ENCODE measurements at regions not wholly inside any gene's neighbourhood (a gene's known extent, or its start where the extent isn't known, plus 50 kb on each side); places are given as distances from the start of the nearest gene placed in this dataset.
"Not testable (repeated sequence)": the region's sequence is repeated elsewhere in the genome, so short reads cannot be mapped to it uniquely, and the experiment has no call there.

DNA sequence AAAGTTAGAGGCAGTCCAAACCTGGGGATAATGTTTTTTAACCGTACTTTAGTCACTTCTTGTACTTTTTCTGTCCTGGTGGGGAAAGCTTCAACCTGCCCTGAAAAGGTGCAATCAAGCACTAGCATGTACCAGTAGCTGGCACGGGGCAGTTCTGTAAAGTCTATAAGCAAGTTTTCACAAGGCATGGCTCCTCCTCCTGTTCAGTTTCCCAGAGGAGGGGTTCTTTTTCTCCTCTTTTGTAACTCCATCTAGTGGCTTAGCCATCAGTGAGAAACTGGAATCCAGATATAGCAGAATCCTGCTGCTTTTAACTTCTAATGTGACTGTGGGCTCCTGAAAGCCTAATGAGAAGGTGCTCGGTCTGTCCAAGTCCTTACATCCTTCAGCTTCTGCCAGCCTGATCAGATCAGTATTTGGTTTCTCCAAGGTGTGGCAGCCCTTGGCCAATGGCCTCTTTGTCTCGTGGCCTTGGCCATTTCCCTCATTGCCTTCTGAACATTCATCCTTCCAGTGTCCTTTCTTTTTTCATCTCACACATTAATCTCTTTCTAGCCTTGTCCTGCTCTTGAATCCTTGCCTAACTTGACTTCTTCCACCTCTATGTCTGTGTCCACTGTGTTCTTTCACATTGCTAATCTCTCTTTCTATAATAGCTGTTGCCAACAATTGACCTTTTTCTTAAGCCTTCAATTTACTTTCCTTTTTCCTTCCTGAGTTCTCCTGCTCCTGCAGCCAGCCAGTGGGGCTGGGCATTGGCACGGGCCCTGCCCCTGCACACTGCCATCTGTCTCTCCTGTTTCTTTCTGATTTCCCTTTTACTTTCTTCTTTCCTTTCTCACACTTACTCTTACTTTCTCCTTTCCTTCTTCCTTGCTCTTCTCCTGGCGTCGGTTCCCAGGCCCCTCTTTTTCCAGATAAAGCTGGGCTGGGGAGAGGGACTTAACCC lies 222.0 kb upstream of the SYNCRIP start:
- no peaks in the 10 kb centered on the region for H3K4me1 ChIP-seq (ENCODE audit: control insufficient read depth in 2 of 2, insufficient read depth in 2 of 2, low read length in 2 of 2)
- Mint-ChIP-seq H3K9me3 (ENCODE audit: insufficient read depth) (no peaks in the 10 kb centered on the region), H3K27ac (no peak overlapping the region), H3K27me3 (no peaks in the 10 kb centered on the region), H3K4me3 (no peak overlapping the region), H3K4me1 (no peaks in the 10 kb centered on the region)
- no peak overlapping the region for H3K4me2 ChIP-seq (replicated peaks; ENCODE audit: low read depth, low read length, poor library complexity, severe bottlenecking)
- no peaks in the 10 kb centered on the region for H3K36me3 ChIP-seq (replicated peaks in 1 of 2; ENCODE audit: control extremely low read depth in 1 of 2, control insufficient read depth in 1 of 2, extremely low read depth in 1 of 2, insufficient read depth in 2 of 2, low read length in 1 of 2)
- DNase-seq (no peak), ATAC-seq (ENCODE audit: low read depth) (no peak)
- H3K9me3 ChIP-seq (ENCODE audit: control extremely low read depth in 1 of 3, control insufficient read depth in 2 of 3, insufficient read depth in 1 of 3, low read length in 2 of 3), result no peaks in the 10 kb centered on the region
- 69% methylated on average over 4 of the region's 7 CpGs for WGBS (ENCODE audit: insufficient coverage)
- H3K27me3 ChIP-seq (replicated peaks in 1 of 4; ENCODE audit: control extremely low read depth in 1 of 4, control insufficient read depth in 3 of 4, insufficient read depth in 4 of 4, low read length in 3 of 4), result no peaks in the 10 kb centered on the region
- intact Hi-C loops (cut with micrococcal nuclease), result no loop called here
- no peak overlapping the region for H3K27ac ChIP-seq (ENCODE audit: low read length in 2 of 2)
- POLR2A ChIA-PET, result no interaction called here
- no peak overlapping the region for H3K9ac ChIP-seq (ENCODE audit: low read length)
- no peak overlapping the region for H3K4me3 ChIP-seq (ENCODE audit: control extremely low read depth in 1 of 5, extremely low read depth in 1 of 5, insufficient read depth in 1 of 5, low read depth in 2 of 5, low read length in 4 of 5)
- CTCF ChIA-PET, result no interaction called here
- H3K79me2 ChIP-seq (ENCODE audit: control insufficient read depth, insufficient read depth, low read length), result no peaks in the 10 kb centered on the region
- TF ChIP-seq, protein P1, sequence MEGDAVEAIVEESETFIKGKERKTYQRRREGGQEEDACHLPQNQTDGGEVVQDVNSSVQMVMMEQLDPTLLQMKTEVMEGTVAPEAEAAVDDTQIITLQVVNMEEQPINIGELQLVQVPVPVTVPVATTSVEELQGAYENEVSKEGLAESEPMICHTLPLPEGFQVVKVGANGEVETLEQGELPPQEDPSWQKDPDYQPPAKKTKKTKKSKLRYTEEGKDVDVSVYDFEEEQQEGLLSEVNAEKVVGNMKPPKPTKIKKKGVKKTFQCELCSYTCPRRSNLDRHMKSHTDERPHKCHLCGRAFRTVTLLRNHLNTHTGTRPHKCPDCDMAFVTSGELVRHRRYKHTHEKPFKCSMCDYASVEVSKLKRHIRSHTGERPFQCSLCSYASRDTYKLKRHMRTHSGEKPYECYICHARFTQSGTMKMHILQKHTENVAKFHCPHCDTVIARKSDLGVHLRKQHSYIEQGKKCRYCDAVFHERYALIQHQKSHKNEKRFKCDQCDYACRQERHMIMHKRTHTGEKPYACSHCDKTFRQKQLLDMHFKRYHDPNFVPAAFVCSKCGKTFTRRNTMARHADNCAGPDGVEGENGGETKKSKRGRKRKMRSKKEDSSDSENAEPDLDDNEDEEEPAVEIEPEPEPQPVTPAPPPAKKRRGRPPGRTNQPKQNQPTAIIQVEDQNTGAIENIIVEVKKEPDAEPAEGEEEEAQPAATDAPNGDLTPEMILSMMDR (IDR thresholded peaks at IDR 0.05), result no peak
- no peak for TF ChIP-seq EZH2 (IDR thresholded peaks at IDR 0.05; ENCODE audit: borderline replicate concordance, insufficient read depth, low read depth, low read length, poor library complexity, severe bottlenecking)
- no peaks in the 10 kb centered on the region for H4K20me1 ChIP-seq (ENCODE audit: control insufficient read depth, insufficient read depth, low read length, poor library complexity, severe bottlenecking)
- H2AFZ ChIP-seq (ENCODE audit: insufficient read depth, low read depth, low read length, poor library complexity, severe bottlenecking), result no peak overlapping the region

- Histone ChIP-seq H2AFZ (ENCODE audit: insufficient read depth, low read depth, low read length, poor library complexity, severe bottlenecking) (no peak overlapping the region), H3K4me3 (ENCODE audit: control extremely low read depth in 1 of 5, extremely low read depth in 1 of 5, insufficient read depth in 1 of 5, low read depth in 2 of 5, low read length in 4 of 5) (no peak overlapping the region), H3K9ac (ENCODE audit: low read length) (no peak overlapping the region), H3K4me2 (replicated peaks; ENCODE audit: low read depth, low read length, poor library complexity, severe bottlenecking) (no peak overlapping the region), H3K9me3 (ENCODE audit: control extremely low read depth in 1 of 3, control insufficient read depth in 2 of 3, insufficient read depth in 1 of 3, low read length in 2 of 3) (no peaks in the 10 kb centered on the region), H3K4me1 (ENCODE audit: control insufficient read depth in 2 of 2, insufficient read depth in 2 of 2, low read length in 2 of 2) (no peaks in the 10 kb centered on the region), H4K20me1 (ENCODE audit: control insufficient read depth, insufficient read depth, low read length, poor library complexity, severe bottlenecking) (no peaks in the 10 kb centered on the region), H3K36me3 (replicated peaks in 1 of 2; ENCODE audit: control extremely low read depth in 1 of 2, control insufficient read depth in 1 of 2, extremely low read depth in 1 of 2, insufficient read depth in 2 of 2, low read length in 1 of 2) (no peaks in the 10 kb centered on the region), H3K27me3 (replicated peaks in 1 of 4; ENCODE audit: control extremely low read depth in 1 of 4, control insufficient read depth in 3 of 4, insufficient read depth in 4 of 4, low read length in 3 of 4) (no peaks in the 10 kb centered on the region), H3K79me2 (ENCODE audit: control insufficient read depth, insufficient read depth, low read length) (no peaks in the 10 kb centered on the region), H3K27ac (ENCODE audit: low read length in 2 of 2) (no peak overlapping the region)
- ChIA-PET CTCF (no interaction called here), POLR2A (no interaction called here)
- DNase-seq (no peak), ATAC-seq (ENCODE audit: low read depth) (no peak)
- intact Hi-C loops (cut with micrococcal nuclease), result no loop called here
- no CpG with 5 or more reads among the region's 2 CpGs for WGBS (ENCODE audit: insufficient coverage)
- Mint-ChIP-seq H3K4me1 (no peaks in the 10 kb centered on the region), H3K27me3 (no peaks in the 10 kb centered on the region), H3K9me3 (ENCODE audit: insufficient read depth) (no peaks in the 10 kb centered on the region), H3K27ac (no peak overlapping the region), H3K4me3 (no peak overlapping the region)
- TF ChIP-seq EZH2 (IDR thresholded peaks at IDR 0.05; ENCODE audit: borderline replicate concordance, insufficient read depth, low read depth, low read length, poor library complexity, severe bottlenecking), result no peak
These were observed 213.5 kb upstream of the SYNCRIP start for GRCh38 chr6:85856235-85856634.

- H4K20me1 ChIP-seq (ENCODE audit: control insufficient read depth, insufficient read depth, low read length, poor library complexity, severe bottlenecking); CTCF ChIA-PET; H3K27me3 ChIP-seq (replicated peaks in 1 of 4; ENCODE audit: control extremely low read depth in 1 of 4, control insufficient read depth in 3 of 4, insufficient read depth in 4 of 4, low read length in 3 of 4); H2AFZ ChIP-seq (ENCODE audit: insufficient read depth, low read depth, low read length, poor library complexity, severe bottlenecking); H3K79me2 ChIP-seq (ENCODE audit: control insufficient read depth, insufficient read depth, low read length); H3K27me3 Mint-ChIP-seq; H3K9ac ChIP-seq (ENCODE audit: low read length); intact Hi-C loops (cut with micrococcal nuclease); H3K4me1 ChIP-seq (ENCODE audit: control insufficient read depth in 2 of 2, insufficient read depth in 2 of 2, low read length in 2 of 2); H3K4me3 ChIP-seq (ENCODE audit: control extremely low read depth in 1 of 5, extremely low read depth in 1 of 5, insufficient read depth in 1 of 5, low read depth in 2 of 5, low read length in 4 of 5); POLR2A ChIA-PET; H3K4me1 Mint-ChIP-seq; H3K36me3 ChIP-seq (replicated peaks in 1 of 2; ENCODE audit: control extremely low read depth in 1 of 2, control insufficient read depth in 1 of 2, extremely low read depth in 1 of 2, insufficient read depth in 2 of 2, low read length in 1 of 2); H3K4me2 ChIP-seq (replicated peaks; ENCODE audit: low read depth, low read length, poor library complexity, severe bottlenecking); H3K4me3 Mint-ChIP-seq; H3K27ac ChIP-seq (ENCODE audit: low read length in 2 of 2); H3K9me3 Mint-ChIP-seq (ENCODE audit: insufficient read depth); ATAC-seq (ENCODE audit: low read depth); H3K27ac Mint-ChIP-seq; DNase-seq: not testable (repeated sequence)
- H3K9me3 ChIP-seq (ENCODE audit: control extremely low read depth in 1 of 3, control insufficient read depth in 2 of 3, insufficient read depth in 1 of 3, low read length in 2 of 3), result peaks cover 0 to 21% (median 0%) of the 10 kb centered on the region in 3 donors
- WGBS (ENCODE audit: insufficient coverage), result 98% methylated on average over 17 of the region's 37 CpGs
These were observed 195.8 kb upstream of the SYNCRIP start for GRCh38 chr6:85838351-85839119.
